ENCODE measurements at regions not wholly inside any gene's neighbourhood (a gene's known extent, or its start where the extent isn't known, plus 50 kb on each side); places are given as distances from the start of the nearest gene placed in this dataset.

GRCh38 chr13:61036715-61037114, 378.9 kb downstream of the PCDH20 start:
- H2AFZ ChIP-seq (ENCODE audit: low read length, unreplicated experiment) = no peak overlapping the region
- no peaks in the 10 kb centered on the region for H3K27me3 ChIP-seq (ENCODE audit: insufficient read depth, low read length)
- no peaks in the 10 kb centered on the region for H3K4me1 ChIP-seq (ENCODE audit: control insufficient read depth, insufficient read depth, low read length, unreplicated experiment)

GRCh38 chr13:61030445-61030844, 385.2 kb downstream of the PCDH20 start:
- H2AFZ ChIP-seq (ENCODE audit: low read length, unreplicated experiment) = no peak overlapping the region
- no peaks in the 10 kb centered on the region for H3K4me1 ChIP-seq (ENCODE audit: control insufficient read depth, insufficient read depth, low read length, unreplicated experiment)
- H3K27ac ChIP-seq (ENCODE audit: low read depth, low read length) = no peak overlapping the region
- no peaks in the 10 kb centered on the region for H3K27me3 ChIP-seq (ENCODE audit: insufficient read depth, low read length)
- H3K36me3 ChIP-seq (ENCODE audit: insufficient read depth, low read length) = no peaks in the 10 kb centered on the region
- H3K4me3 ChIP-seq (ENCODE audit: low read depth, low read length) = no peak overlapping the region
- no peaks in the 10 kb centered on the region for H3K79me2 ChIP-seq (ENCODE audit: control insufficient read depth, insufficient read depth, low read length, unreplicated experiment)

More at GRCh38 chr13:61036715-61037114, 378.9 kb downstream of the PCDH20 start:
- Histone ChIP-seq H3K27ac (ENCODE audit: low read depth, low read length) (no peak overlapping the region), H3K36me3 (ENCODE audit: insufficient read depth, low read length) (no peaks in the 10 kb centered on the region), H3K4me3 (ENCODE audit: low read depth, low read length) (no peak overlapping the region), H3K79me2 (ENCODE audit: control insufficient read depth, insufficient read depth, low read length, unreplicated experiment) (no peaks in the 10 kb centered on the region)

- H3K27ac ChIP-seq (ENCODE audit: low read depth, low read length) = no peak overlapping the region
- no peak overlapping the region for H3K4me3 ChIP-seq (ENCODE audit: low read depth, low read length)
- no peak overlapping the region for H2AFZ ChIP-seq (ENCODE audit: low read length, unreplicated experiment)
- no peaks in the 10 kb centered on the region for H3K36me3 ChIP-seq (ENCODE audit: insufficient read depth, low read length)
- no peaks in the 10 kb centered on the region for H3K79me2 ChIP-seq (ENCODE audit: control insufficient read depth, insufficient read depth, low read length, unreplicated experiment)
- no peaks in the 10 kb centered on the region for H3K27me3 ChIP-seq (ENCODE audit: insufficient read depth, low read length)
- no peaks in the 10 kb centered on the region for H3K4me1 ChIP-seq (ENCODE audit: control insufficient read depth, insufficient read depth, low read length, unreplicated experiment)
Observed at GRCh38 chr13:61029064-61029463, 386.6 kb downstream of the PCDH20 start.

- no peaks in the 10 kb centered on the region for H3K36me3 ChIP-seq (ENCODE audit: insufficient read depth, low read length)
- H2AFZ ChIP-seq (ENCODE audit: low read length, unreplicated experiment) = no peak overlapping the region
- H3K4me3 ChIP-seq (ENCODE audit: low read depth, low read length) = no peak overlapping the region
- no peak overlapping the region for H3K27ac ChIP-seq (ENCODE audit: low read depth, low read length)
- no peaks in the 10 kb centered on the region for H3K79me2 ChIP-seq (ENCODE audit: control insufficient read depth, insufficient read depth, low read length, unreplicated experiment)
- H3K4me1 ChIP-seq (ENCODE audit: control insufficient read depth, insufficient read depth, low read length, unreplicated experiment) = no peaks in the 10 kb centered on the region
- H3K27me3 ChIP-seq (ENCODE audit: insufficient read depth, low read length) = no peaks in the 10 kb centered on the region
Observed at GRCh38 chr13:61024046-61024445, 391.6 kb downstream of the PCDH20 start.

- Histone ChIP-seq H3K27me3 (ENCODE audit: insufficient read depth, low read length) (no peaks in the 10 kb centered on the region), H3K79me2 (ENCODE audit: control insufficient read depth, insufficient read depth, low read length, unreplicated experiment) (no peaks in the 10 kb centered on the region), H3K4me3 (ENCODE audit: low read depth, low read length) (no peak overlapping the region), H3K4me1 (ENCODE audit: control insufficient read depth, insufficient read depth, low read length, unreplicated experiment) (no peaks in the 10 kb centered on the region), H3K36me3 (ENCODE audit: insufficient read depth, low read length) (no peaks in the 10 kb centered on the region), H3K27ac (ENCODE audit: low read depth, low read length) (no peak overlapping the region), H2AFZ (ENCODE audit: low read length, unreplicated experiment) (no peak overlapping the region)
Observed at GRCh38 chr13:61021838-61022237, 393.8 kb downstream of the PCDH20 start.

- Histone ChIP-seq H3K27ac (ENCODE audit: low read depth, low read length) (no peak overlapping the region), H3K4me3 (ENCODE audit: low read depth, low read length) (no peak overlapping the region), H2AFZ (ENCODE audit: low read length, unreplicated experiment) (no peak overlapping the region), H3K36me3 (ENCODE audit: insufficient read depth, low read length) (no peaks in the 10 kb centered on the region), H3K27me3 (ENCODE audit: insufficient read depth, low read length) (no peaks in the 10 kb centered on the region), H3K79me2 (ENCODE audit: control insufficient read depth, insufficient read depth, low read length, unreplicated experiment) (no peaks in the 10 kb centered on the region), H3K4me1 (ENCODE audit: control insufficient read depth, insufficient read depth, low read length, unreplicated experiment) (no peaks in the 10 kb centered on the region)
Observed at GRCh38 chr13:61013796-61014195, 401.9 kb downstream of the PCDH20 start.

GRCh38 chr13:61010358-61010757, 405.3 kb downstream of the PCDH20 start:
- Histone ChIP-seq H3K79me2 (ENCODE audit: control insufficient read depth, insufficient read depth, low read length, unreplicated experiment) (no peaks in the 10 kb centered on the region), H3K27ac (ENCODE audit: low read depth, low read length) (no peak overlapping the region), H3K36me3 (ENCODE audit: insufficient read depth, low read length) (no peaks in the 10 kb centered on the region), H3K27me3 (ENCODE audit: insufficient read depth, low read length) (no peaks in the 10 kb centered on the region), H3K4me3 (ENCODE audit: low read depth, low read length) (no peak overlapping the region), H3K4me1 (ENCODE audit: control insufficient read depth, insufficient read depth, low read length, unreplicated experiment) (no peaks in the 10 kb centered on the region), H2AFZ (ENCODE audit: low read length, unreplicated experiment) (no peak overlapping the region)

- no peaks in the 10 kb centered on the region for H3K36me3 ChIP-seq (ENCODE audit: insufficient read depth, low read length)
Observed at GRCh38 chr13:61002686-61003085, 413.0 kb downstream of the PCDH20 start.

GRCh38 chr13:60990032-60990733, 425.5 kb downstream of the PCDH20 start:
- H3K79me2 ChIP-seq (ENCODE audit: control insufficient read depth, insufficient read depth, low read length, unreplicated experiment) = no peaks in the 10 kb centered on the region
- H3K27ac ChIP-seq (ENCODE audit: low read depth, low read length) = no peak overlapping the region
- H3K27me3 ChIP-seq (ENCODE audit: insufficient read depth, low read length) = no peaks in the 10 kb centered on the region
- H2AFZ ChIP-seq (ENCODE audit: low read length, unreplicated experiment) = no peak overlapping the region
- no peaks in the 10 kb centered on the region for H3K4me1 ChIP-seq (ENCODE audit: control insufficient read depth, insufficient read depth, low read length, unreplicated experiment)
- H3K4me3 ChIP-seq (ENCODE audit: low read depth, low read length) = no peak overlapping the region
- H3K36me3 ChIP-seq (ENCODE audit: insufficient read depth, low read length) = no peaks in the 10 kb centered on the region

More at GRCh38 chr13:61002686-61003085, 413.0 kb downstream of the PCDH20 start:
- Histone ChIP-seq H2AFZ (ENCODE audit: low read length, unreplicated experiment) (no peak overlapping the region), H3K79me2 (ENCODE audit: control insufficient read depth, insufficient read depth, low read length, unreplicated experiment) (no peaks in the 10 kb centered on the region), H3K27ac (ENCODE audit: low read depth, low read length) (no peak overlapping the region), H3K4me3 (ENCODE audit: low read depth, low read length) (no peak overlapping the region), H3K4me1 (ENCODE audit: control insufficient read depth, insufficient read depth, low read length, unreplicated experiment) (no peaks in the 10 kb centered on the region), H3K27me3 (ENCODE audit: insufficient read depth, low read length) (no peaks in the 10 kb centered on the region)

GRCh38 chr13:60986301-60986700, 429.3 kb downstream of the PCDH20 start:
- H3K27me3 ChIP-seq (ENCODE audit: insufficient read depth, low read length) = no peaks in the 10 kb centered on the region
- H3K36me3 ChIP-seq (ENCODE audit: insufficient read depth, low read length) = no peaks in the 10 kb centered on the region
- H3K4me1 ChIP-seq (ENCODE audit: control insufficient read depth, insufficient read depth, low read length, unreplicated experiment) = no peaks in the 10 kb centered on the region
- no peaks in the 10 kb centered on the region for H3K79me2 ChIP-seq (ENCODE audit: control insufficient read depth, insufficient read depth, low read length, unreplicated experiment)
- H3K27ac ChIP-seq (ENCODE audit: low read depth, low read length) = no peak overlapping the region
- no peak overlapping the region for H2AFZ ChIP-seq (ENCODE audit: low read length, unreplicated experiment)
- H3K4me3 ChIP-seq (ENCODE audit: low read depth, low read length) = no peak overlapping the region

- H3K4me3 ChIP-seq (ENCODE audit: low read depth, low read length) = no peak overlapping the region
- H2AFZ ChIP-seq (ENCODE audit: low read length, unreplicated experiment) = no peak overlapping the region
- H3K27ac ChIP-seq (ENCODE audit: low read depth, low read length) = no peak overlapping the region
- no peaks in the 10 kb centered on the region for H3K79me2 ChIP-seq (ENCODE audit: control insufficient read depth, insufficient read depth, low read length, unreplicated experiment)
- H3K36me3 ChIP-seq (ENCODE audit: insufficient read depth, low read length) = no peaks in the 10 kb centered on the region
- H3K4me1 ChIP-seq (ENCODE audit: control insufficient read depth, insufficient read depth, low read length, unreplicated experiment) = no peaks in the 10 kb centered on the region
- no peaks in the 10 kb centered on the region for H3K27me3 ChIP-seq (ENCODE audit: insufficient read depth, low read length)
Observed at GRCh38 chr13:60981407-60981806, 434.2 kb downstream of the PCDH20 start.
